ENCODE measurements at regions not wholly inside any gene's neighbourhood (a gene's known extent, or its start where the extent isn't known, plus 50 kb on each side); places are given as distances from the start of the nearest gene placed in this dataset.

DNA sequence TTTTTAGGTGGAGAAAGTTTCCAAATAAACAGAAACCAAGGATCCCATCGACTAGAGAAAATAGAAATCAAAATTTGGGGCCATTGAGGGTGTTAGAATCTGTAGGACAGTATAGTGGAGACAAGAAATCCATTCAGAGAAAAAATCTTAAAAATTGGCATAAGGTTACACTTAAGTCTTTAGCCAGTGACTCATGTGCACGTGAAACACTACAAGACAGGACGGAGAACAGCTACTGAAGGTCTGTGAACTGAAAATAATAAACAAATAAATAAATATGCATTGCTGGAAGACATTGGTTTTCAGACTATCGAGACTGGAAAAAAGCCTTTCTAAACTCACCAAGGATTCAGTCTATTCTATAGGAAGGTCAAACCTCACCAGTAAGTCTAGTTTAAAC lies 1955.5 kb downstream of the MAT2B start:
- no peaks in the 10 kb centered on the region for H3K27me3 ChIP-seq (ENCODE audit: insufficient read depth, low read length)
- no peaks in the 10 kb centered on the region for H3K4me1 ChIP-seq (ENCODE audit: insufficient read depth, low read length)
- H2AFZ ChIP-seq (ENCODE audit: low read depth, low read length): no peak overlapping the region
- H3K4me3 ChIP-seq (ENCODE audit: low read length): no peak overlapping the region
- no peaks in the 10 kb centered on the region for H3K36me3 ChIP-seq (ENCODE audit: insufficient read depth, low read length)
- no peaks in the 10 kb centered on the region for H3K9me3 ChIP-seq (ENCODE audit: low read length)

DNA sequence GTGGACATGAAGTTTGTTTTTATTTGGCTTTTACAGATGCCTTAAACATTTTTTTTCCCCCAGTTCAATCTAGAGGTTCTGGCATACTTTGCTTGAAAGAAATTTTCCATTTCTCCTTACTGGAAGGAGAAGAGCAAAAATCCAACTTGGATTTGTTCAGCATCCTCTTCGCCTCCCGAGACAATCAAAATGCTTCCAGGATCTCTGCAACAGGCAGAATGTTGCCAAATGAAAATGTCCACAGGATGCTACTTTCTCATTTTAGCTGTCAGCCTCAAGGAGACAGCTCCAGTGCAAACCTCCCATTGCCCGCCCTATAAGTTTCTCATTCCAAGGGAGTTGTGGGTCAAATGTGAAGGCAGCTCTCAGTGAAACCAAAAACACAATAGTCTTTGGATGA lies 1972.1 kb downstream of the MAT2B start:
- Histone ChIP-seq H3K36me3 (ENCODE audit: insufficient read depth, low read length) (no peaks in the 10 kb centered on the region), H3K4me3 (ENCODE audit: low read length) (no peak overlapping the region), H2AFZ (ENCODE audit: low read depth, low read length) (no peak overlapping the region), H3K9me3 (ENCODE audit: low read length) (no peaks in the 10 kb centered on the region), H3K27me3 (ENCODE audit: insufficient read depth, low read length) (no peaks in the 10 kb centered on the region), H3K4me1 (ENCODE audit: insufficient read depth, low read length) (peaks cover 2% of the 10 kb centered on the region)

- no peaks in the 10 kb centered on the region for H3K4me1 ChIP-seq (ENCODE audit: insufficient read depth, low read length)
- no peak overlapping the region for H3K4me3 ChIP-seq (ENCODE audit: low read length)
- H3K9me3 ChIP-seq (ENCODE audit: low read length): no peaks in the 10 kb centered on the region
- H3K27me3 ChIP-seq (ENCODE audit: insufficient read depth, low read length): no peaks in the 10 kb centered on the region
- H2AFZ ChIP-seq (ENCODE audit: low read depth, low read length): no peak overlapping the region
- no peaks in the 10 kb centered on the region for H3K36me3 ChIP-seq (ENCODE audit: insufficient read depth, low read length)
Observed at GRCh38 chr5:165495829-165496380, 1990.5 kb downstream of the MAT2B start.

DNA sequence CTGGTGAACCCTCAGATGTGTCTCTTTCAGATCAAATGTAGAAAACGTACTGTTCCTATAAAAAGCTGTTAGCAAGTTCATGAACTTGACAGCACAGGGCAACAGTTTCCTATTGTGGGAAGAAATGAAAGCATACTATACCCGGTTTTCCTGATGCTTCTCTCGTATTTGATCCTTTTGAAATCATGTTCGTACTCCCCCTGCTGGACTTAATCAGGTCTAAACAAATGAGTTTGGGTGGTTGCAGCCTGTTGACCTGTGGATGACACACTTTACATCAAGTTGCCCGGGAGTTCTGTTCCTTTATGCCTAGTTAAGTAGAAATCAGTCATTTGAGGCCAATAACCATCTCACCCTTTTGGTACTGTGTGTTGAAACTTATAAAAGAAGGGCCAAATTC lies 1992.3 kb downstream of the MAT2B start:
- no peak overlapping the region for H3K4me3 ChIP-seq (ENCODE audit: low read length)
- no peaks in the 10 kb centered on the region for H3K4me1 ChIP-seq (ENCODE audit: insufficient read depth, low read length)
- H3K9me3 ChIP-seq (ENCODE audit: low read length): no peaks in the 10 kb centered on the region
- H2AFZ ChIP-seq (ENCODE audit: low read depth, low read length): no peak overlapping the region
- no peaks in the 10 kb centered on the region for H3K27me3 ChIP-seq (ENCODE audit: insufficient read depth, low read length)
- H3K36me3 ChIP-seq (ENCODE audit: insufficient read depth, low read length): no peaks in the 10 kb centered on the region

- H3K4me3 ChIP-seq (ENCODE audit: low read length): no peak overlapping the region
- H3K4me1 ChIP-seq (ENCODE audit: insufficient read depth, low read length): no peaks in the 10 kb centered on the region
- no peaks in the 10 kb centered on the region for H3K27me3 ChIP-seq (ENCODE audit: insufficient read depth, low read length)
- H3K9me3 ChIP-seq (ENCODE audit: low read length): no peaks in the 10 kb centered on the region
- no peaks in the 10 kb centered on the region for H3K36me3 ChIP-seq (ENCODE audit: insufficient read depth, low read length)
- H2AFZ ChIP-seq (ENCODE audit: low read depth, low read length): no peak overlapping the region
Observed at GRCh38 chr5:165502893-165503691, 1997.7 kb downstream of the MAT2B start.

- Histone ChIP-seq H3K4me1 (ENCODE audit: insufficient read depth, low read length) (no peaks in the 10 kb centered on the region), H3K36me3 (ENCODE audit: insufficient read depth, low read length) (no peaks in the 10 kb centered on the region), H2AFZ (ENCODE audit: low read depth, low read length) (no peak overlapping the region), H3K27me3 (ENCODE audit: insufficient read depth, low read length) (no peaks in the 10 kb centered on the region), H3K4me3 (ENCODE audit: low read length) (no peak overlapping the region), H3K9me3 (ENCODE audit: low read length) (no peaks in the 10 kb centered on the region)
Observed at GRCh38 chr5:165504674-165505073, 1999.3 kb downstream of the MAT2B start.

GRCh38 chr5:165508286-165508685 lies 2002.9 kb downstream of the MAT2B start:
- Histone ChIP-seq H3K36me3 (ENCODE audit: insufficient read depth, low read length) (no peaks in the 10 kb centered on the region), H3K9me3 (ENCODE audit: low read length) (no peaks in the 10 kb centered on the region), H3K27me3 (ENCODE audit: insufficient read depth, low read length) (no peaks in the 10 kb centered on the region), H2AFZ (ENCODE audit: low read depth, low read length) (no peak overlapping the region), H3K4me1 (ENCODE audit: insufficient read depth, low read length) (no peaks in the 10 kb centered on the region), H3K4me3 (ENCODE audit: low read length) (no peak overlapping the region)

DNA sequence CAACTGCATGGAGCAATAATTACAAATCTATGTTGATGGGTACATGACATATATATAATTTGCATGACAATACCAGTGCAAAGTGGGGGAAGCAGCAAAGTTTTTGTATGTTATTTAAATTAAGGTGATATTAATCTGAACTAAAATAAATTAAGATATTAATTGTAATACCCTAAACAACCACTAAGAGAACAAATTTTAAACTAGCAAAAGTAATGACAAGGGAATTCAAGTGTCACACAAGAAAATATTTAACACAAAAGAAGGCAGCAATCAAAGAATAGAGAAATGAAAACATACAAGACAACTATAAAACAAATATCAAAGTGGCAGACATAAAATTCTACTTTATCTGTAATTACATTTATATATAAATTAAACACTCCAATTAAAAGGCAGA lies 2003.4 kb downstream of the MAT2B start:
- Histone ChIP-seq H3K4me1 (ENCODE audit: insufficient read depth, low read length) (no peaks in the 10 kb centered on the region), H3K9me3 (ENCODE audit: low read length) (no peaks in the 10 kb centered on the region), H3K4me3 (ENCODE audit: low read length) (no peak overlapping the region), H2AFZ (ENCODE audit: low read depth, low read length) (no peak overlapping the region), H3K36me3 (ENCODE audit: insufficient read depth, low read length) (no peaks in the 10 kb centered on the region), H3K27me3 (ENCODE audit: insufficient read depth, low read length) (no peaks in the 10 kb centered on the region)

DNA sequence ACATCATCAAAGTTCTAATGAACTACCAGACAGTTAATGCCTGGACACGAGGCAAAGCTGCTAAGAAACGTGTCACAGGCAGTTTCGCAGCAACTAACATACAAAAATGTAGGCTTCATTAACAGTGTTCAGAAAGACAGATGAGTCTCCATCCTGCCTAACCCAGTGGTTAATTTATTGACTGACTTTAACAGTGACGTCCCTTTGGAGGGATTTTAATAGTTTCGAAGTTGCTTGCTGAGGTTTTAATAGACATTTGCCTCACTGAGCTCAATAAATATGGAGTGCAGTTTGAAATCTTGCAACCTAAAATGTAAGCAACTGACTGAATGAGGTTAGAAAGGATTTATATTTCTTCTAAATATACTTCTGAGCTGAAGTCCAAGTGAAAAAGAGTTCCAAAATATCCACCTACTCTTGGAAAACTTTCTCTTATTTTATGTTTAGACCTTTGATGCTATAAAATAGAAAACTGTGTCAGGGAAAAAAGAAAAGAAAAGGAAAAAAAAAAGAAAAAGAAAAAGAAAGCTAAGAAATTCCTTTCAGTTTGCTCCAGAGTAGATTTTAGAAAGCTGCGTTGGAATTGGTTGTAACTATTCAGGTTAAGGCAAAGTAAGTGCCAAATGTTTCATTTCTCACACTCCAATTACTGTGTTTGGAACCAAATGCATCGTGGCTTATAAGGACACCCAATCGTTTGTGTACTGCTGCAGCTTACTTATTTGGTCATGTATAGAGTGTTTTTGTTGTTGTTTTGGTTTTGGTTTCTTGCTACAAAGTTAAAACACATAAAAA lies 2016.6 kb downstream of the MAT2B start:
- no peaks in the 10 kb centered on the region for H3K4me1 ChIP-seq (ENCODE audit: insufficient read depth, low read length)
- H3K36me3 ChIP-seq (ENCODE audit: insufficient read depth, low read length): no peaks in the 10 kb centered on the region
- no peaks in the 10 kb centered on the region for H3K9me3 ChIP-seq (ENCODE audit: low read length)
- H3K4me3 ChIP-seq (ENCODE audit: low read length): no peak overlapping the region
- no peaks in the 10 kb centered on the region for H3K27me3 ChIP-seq (ENCODE audit: insufficient read depth, low read length)
- no peak overlapping the region for H2AFZ ChIP-seq (ENCODE audit: low read depth, low read length)

DNA sequence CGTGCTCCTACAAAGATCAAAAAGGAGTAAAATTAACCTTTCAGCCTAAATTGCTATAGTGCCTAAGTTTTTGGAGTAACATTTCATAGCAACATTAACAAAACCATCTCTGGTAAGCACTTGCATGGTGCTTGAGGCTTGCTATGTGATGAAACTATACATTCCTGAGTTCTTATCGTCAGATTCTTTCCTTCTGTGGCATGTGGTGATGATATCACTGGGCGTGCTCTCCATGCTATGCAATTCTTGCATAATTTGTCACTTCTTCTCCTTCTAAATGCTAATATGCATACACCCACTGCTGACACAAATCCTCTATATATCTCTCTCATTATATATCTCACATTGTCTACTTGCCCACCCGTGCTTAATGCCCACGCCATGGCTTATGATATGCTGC lies 2019.9 kb downstream of the MAT2B start:
- H2AFZ ChIP-seq (ENCODE audit: low read depth, low read length): no peak overlapping the region
- peaks cover 3% of the 10 kb centered on the region for H3K9me3 ChIP-seq (ENCODE audit: low read length)
- no peaks in the 10 kb centered on the region for H3K36me3 ChIP-seq (ENCODE audit: insufficient read depth, low read length)
- no peaks in the 10 kb centered on the region for H3K27me3 ChIP-seq (ENCODE audit: insufficient read depth, low read length)
- H3K4me3 ChIP-seq (ENCODE audit: low read length): no peak overlapping the region
- no peaks in the 10 kb centered on the region for H3K4me1 ChIP-seq (ENCODE audit: insufficient read depth, low read length)

GRCh38 chr5:165526357-165526756 lies 2020.9 kb downstream of the MAT2B start:
- no peaks in the 10 kb centered on the region for H3K4me1 ChIP-seq (ENCODE audit: insufficient read depth, low read length)

GRCh38 chr5:165527577-165527976 lies 2022.2 kb downstream of the MAT2B start:
- no peaks in the 10 kb centered on the region for H3K27me3 ChIP-seq (ENCODE audit: insufficient read depth, low read length)
- no peaks in the 10 kb centered on the region for H3K4me1 ChIP-seq (ENCODE audit: insufficient read depth, low read length)
- no peak overlapping the region for H2AFZ ChIP-seq (ENCODE audit: low read depth, low read length)
- H3K9me3 ChIP-seq (ENCODE audit: low read length): peaks cover 3% of the 10 kb centered on the region
- H3K4me3 ChIP-seq (ENCODE audit: low read length): no peak overlapping the region
- no peaks in the 10 kb centered on the region for H3K36me3 ChIP-seq (ENCODE audit: insufficient read depth, low read length)

More at GRCh38 chr5:165526357-165526756, 2020.9 kb downstream of the MAT2B start:
- H2AFZ ChIP-seq (ENCODE audit: low read depth, low read length): no peak overlapping the region
- H3K4me3 ChIP-seq (ENCODE audit: low read length): no peak overlapping the region
- H3K9me3 ChIP-seq (ENCODE audit: low read length): peaks cover 3% of the 10 kb centered on the region
- H3K27me3 ChIP-seq (ENCODE audit: insufficient read depth, low read length): no peaks in the 10 kb centered on the region
- H3K36me3 ChIP-seq (ENCODE audit: insufficient read depth, low read length): no peaks in the 10 kb centered on the region

- no peaks in the 10 kb centered on the region for H3K27me3 ChIP-seq (ENCODE audit: insufficient read depth, low read length)
- H3K4me1 ChIP-seq (ENCODE audit: insufficient read depth, low read length): no peaks in the 10 kb centered on the region
- no peaks in the 10 kb centered on the region for H3K36me3 ChIP-seq (ENCODE audit: insufficient read depth, low read length)
- no peak overlapping the region for H3K4me3 ChIP-seq (ENCODE audit: low read length)
- H2AFZ ChIP-seq (ENCODE audit: low read depth, low read length): no peak overlapping the region
- no peaks in the 10 kb centered on the region for H3K9me3 ChIP-seq (ENCODE audit: low read length)
Observed at GRCh38 chr5:165538065-165538464, 2032.6 kb downstream of the MAT2B start.

Measured in neuron (in vitro differentiated cells).